ENCODE measurements at regions not wholly inside any gene's neighbourhood (a gene's known extent, or its start where the extent isn't known, plus 50 kb on each side); places are given as distances from the start of the nearest gene placed in this dataset.

DNA sequence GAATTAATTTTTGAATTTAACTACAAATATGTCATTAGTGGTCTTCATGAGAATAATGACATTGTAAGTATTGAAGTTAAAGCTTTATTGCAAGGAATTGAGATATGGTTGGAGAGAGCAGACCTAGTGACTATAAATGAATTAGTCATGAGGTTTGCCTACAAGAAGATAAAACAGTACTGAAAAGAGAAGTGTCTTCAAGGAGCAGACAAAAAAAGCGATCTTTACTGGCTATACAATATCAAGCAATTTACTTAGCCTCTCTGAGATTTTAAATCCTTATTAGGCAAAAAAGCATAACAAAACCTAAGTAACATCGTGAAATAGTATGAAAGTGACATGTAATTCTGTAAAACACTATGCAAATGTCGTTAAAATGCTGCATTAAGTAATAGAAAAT, 435.1 kb upstream of the PCDH20 start:
- Histone ChIP-seq H3K4me3 (no peak overlapping the region), H3K27ac (no peak overlapping the region), H3K4me1 (no peaks in the 10 kb centered on the region), H3K36me3 (no peaks in the 10 kb centered on the region), H3K9me3 (no peaks in the 10 kb centered on the region), H3K27me3 (no peaks in the 10 kb centered on the region)
- TF ChIP-seq, protein P1, sequence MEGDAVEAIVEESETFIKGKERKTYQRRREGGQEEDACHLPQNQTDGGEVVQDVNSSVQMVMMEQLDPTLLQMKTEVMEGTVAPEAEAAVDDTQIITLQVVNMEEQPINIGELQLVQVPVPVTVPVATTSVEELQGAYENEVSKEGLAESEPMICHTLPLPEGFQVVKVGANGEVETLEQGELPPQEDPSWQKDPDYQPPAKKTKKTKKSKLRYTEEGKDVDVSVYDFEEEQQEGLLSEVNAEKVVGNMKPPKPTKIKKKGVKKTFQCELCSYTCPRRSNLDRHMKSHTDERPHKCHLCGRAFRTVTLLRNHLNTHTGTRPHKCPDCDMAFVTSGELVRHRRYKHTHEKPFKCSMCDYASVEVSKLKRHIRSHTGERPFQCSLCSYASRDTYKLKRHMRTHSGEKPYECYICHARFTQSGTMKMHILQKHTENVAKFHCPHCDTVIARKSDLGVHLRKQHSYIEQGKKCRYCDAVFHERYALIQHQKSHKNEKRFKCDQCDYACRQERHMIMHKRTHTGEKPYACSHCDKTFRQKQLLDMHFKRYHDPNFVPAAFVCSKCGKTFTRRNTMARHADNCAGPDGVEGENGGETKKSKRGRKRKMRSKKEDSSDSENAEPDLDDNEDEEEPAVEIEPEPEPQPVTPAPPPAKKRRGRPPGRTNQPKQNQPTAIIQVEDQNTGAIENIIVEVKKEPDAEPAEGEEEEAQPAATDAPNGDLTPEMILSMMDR (IDR thresholded peaks at IDR 0.05 in 4 of 5, conservative IDR thresholded peaks at IDR 0.05 in 1 of 5): no peak
- TF ChIP-seq POLR2A (IDR thresholded peaks at IDR 0.05): no peak
- in situ Hi-C loops (cut with MboI; ENCODE audit: low sequenced_read_pairs in 4 of 4): no loop called here
- DNase-seq (no peak), ATAC-seq (no peak)
- intact Hi-C loops (cut with DNase I; ENCODE audit: low total_unique reads): no loop called here

DNA sequence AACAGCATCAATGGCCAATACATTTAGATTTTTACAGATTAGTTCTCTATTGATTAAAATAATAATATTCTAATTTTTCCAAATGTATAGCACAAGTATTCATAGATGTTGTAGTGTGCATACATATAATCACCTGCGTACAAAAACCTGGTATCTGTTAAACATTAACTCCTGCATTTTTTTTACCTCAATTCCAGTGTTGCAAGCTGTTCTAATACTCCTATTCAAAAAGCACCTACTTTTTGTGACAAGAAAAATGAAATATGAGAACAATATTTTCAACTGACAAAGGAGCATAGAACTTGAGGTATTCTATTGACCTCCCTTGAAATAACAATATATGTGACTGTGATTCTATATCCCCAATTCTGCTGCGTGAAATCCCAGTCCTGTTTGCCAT, 422.9 kb upstream of the PCDH20 start:
- no peak for TF ChIP-seq POLR2A (IDR thresholded peaks at IDR 0.05)
- TF ChIP-seq, protein P1 (IDR thresholded peaks at IDR 0.05 in 4 of 5, conservative IDR thresholded peaks at IDR 0.05 in 1 of 5): no peak
- no peaks in the 10 kb centered on the region for H3K4me1 ChIP-seq
- no peaks in the 10 kb centered on the region for H3K27me3 ChIP-seq
- in situ Hi-C loops (cut with MboI; ENCODE audit: low sequenced_read_pairs in 4 of 4) (no loop called here), intact Hi-C loops (cut with DNase I; ENCODE audit: low total_unique reads) (no loop called here)
- no peaks in the 10 kb centered on the region for H3K36me3 ChIP-seq
- no peak overlapping the region for H3K4me3 ChIP-seq
- DNase-seq: no peak
- no peaks in the 10 kb centered on the region for H3K9me3 ChIP-seq
- no peak for ATAC-seq
- H3K27ac ChIP-seq: no peak overlapping the region

DNA sequence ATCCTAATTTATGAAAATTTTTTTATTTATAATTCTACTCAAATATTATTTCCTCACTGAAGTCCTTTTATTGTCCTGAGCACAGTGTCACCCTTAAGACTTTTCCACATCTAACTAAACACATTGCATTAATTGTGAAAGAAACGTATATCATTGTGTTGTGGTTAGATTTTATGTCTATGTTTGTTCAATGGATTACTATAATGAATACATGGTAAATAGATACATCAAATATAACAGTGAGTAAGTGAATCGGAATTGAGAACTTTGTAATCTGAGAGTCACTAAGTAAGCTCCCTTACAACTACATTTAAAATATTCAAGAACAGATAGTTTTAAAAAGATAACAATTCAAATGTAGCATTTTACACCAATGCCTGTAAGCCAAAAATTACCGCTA, 417.6 kb upstream of the PCDH20 start:
- Histone ChIP-seq H3K36me3 (no peaks in the 10 kb centered on the region), H3K27me3 (no peaks in the 10 kb centered on the region), H3K4me3 (no peak overlapping the region), H3K9me3 (no peaks in the 10 kb centered on the region), H3K27ac (no peak overlapping the region), H3K4me1 (no peaks in the 10 kb centered on the region)
- in situ Hi-C loops (cut with MboI; ENCODE audit: low sequenced_read_pairs in 4 of 4) (no loop called here), intact Hi-C loops (cut with DNase I; ENCODE audit: low total_unique reads) (no loop called here)
- DNase-seq: no peak
- no peak for TF ChIP-seq POLR2A (IDR thresholded peaks at IDR 0.05)
- TF ChIP-seq, protein P1 (IDR thresholded peaks at IDR 0.05 in 4 of 5, conservative IDR thresholded peaks at IDR 0.05 in 1 of 5): no peak
- no peak for ATAC-seq

DNA sequence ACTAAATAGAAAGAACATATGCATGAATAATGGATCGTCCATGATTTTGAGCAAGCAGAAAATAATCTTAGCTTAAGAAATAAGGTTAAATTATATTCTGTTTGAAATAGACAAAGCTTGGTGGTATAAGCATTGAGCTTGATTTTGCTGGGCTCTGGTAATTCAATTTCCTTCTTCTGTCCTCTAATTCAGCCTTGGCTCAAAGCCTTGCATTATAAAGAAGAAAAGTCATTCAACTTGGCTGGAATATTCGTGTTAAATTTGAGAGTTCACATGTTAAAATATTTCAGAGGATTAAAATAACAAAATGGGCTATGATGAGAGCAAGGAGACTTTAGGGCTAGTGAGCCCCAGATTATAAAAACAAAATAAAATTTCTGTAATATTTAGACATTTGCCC, 415.4 kb upstream of the PCDH20 start:
- Histone ChIP-seq H3K9me3 (no peaks in the 10 kb centered on the region), H3K27me3 (no peaks in the 10 kb centered on the region), H3K27ac (no peak overlapping the region), H3K4me3 (no peak overlapping the region), H3K4me1 (no peaks in the 10 kb centered on the region), H3K36me3 (no peaks in the 10 kb centered on the region)
- ATAC-seq (no peak), DNase-seq (no peak)
- in situ Hi-C loops (cut with MboI; ENCODE audit: low sequenced_read_pairs in 4 of 4): no loop called here
- TF ChIP-seq, protein P1 (IDR thresholded peaks at IDR 0.05 in 4 of 5, conservative IDR thresholded peaks at IDR 0.05 in 1 of 5): no peak
- TF ChIP-seq POLR2A (IDR thresholded peaks at IDR 0.05): no peak
- intact Hi-C loops (cut with DNase I; ENCODE audit: low total_unique reads): no loop called here

DNA sequence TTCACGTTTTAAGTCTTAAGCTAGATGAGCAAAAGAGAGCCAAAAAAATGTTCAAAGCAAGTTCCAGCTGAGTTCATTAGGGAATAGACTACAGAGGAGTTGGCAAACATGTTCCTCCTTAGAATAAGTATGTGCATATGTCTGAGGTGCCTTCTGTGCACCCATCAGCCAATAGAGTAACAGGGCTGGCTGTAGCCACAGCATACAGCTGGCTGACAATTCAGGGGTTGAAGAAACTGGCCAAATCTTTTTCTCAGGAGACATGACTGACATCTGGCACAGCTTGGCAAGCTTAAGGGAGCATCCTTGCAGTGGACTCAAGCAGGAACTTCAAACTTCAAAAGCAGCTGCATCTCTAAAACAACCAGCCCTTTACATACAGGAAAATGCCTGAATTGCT, 414.8 kb upstream of the PCDH20 start:
- no peak for ATAC-seq
- Histone ChIP-seq H3K36me3 (no peaks in the 10 kb centered on the region), H3K4me1 (no peaks in the 10 kb centered on the region), H3K9me3 (no peaks in the 10 kb centered on the region), H3K27ac (no peak overlapping the region), H3K27me3 (no peaks in the 10 kb centered on the region), H3K4me3 (no peak overlapping the region)
- in situ Hi-C loops (cut with MboI; ENCODE audit: low sequenced_read_pairs in 4 of 4) (no loop called here), intact Hi-C loops (cut with DNase I; ENCODE audit: low total_unique reads) (no loop called here)
- no peak for DNase-seq
- TF ChIP-seq POLR2A (IDR thresholded peaks at IDR 0.05): no peak
- TF ChIP-seq, protein P1 (IDR thresholded peaks at IDR 0.05 in 4 of 5, conservative IDR thresholded peaks at IDR 0.05 in 1 of 5): no peak

All from gastrocnemius medialis (tissue), 4 donors.